Activated naive CD4-positive, alpha-beta T cell treated with anti-CD3 and anti-CD28 coated beads, Interleukin-2, amount 10 ng/mL, durations not matched to agents 7 days and 5 days (primary cell): ENCODE measurements at regions not wholly inside any gene's neighbourhood (a gene's known extent, or its start where the extent isn't known, plus 50 kb on each side); places are given as distances from the start of the nearest gene placed in this dataset.

ENCODE experiments used
- CTCF ChIA-PET: fragments of 350-600 bp; sonication (Branson Sonifier 250); formaldehyde crosslinking; loops from one replicate; lab custom pipeline; 2021; ENCODE audit warnings: antibody characterized with exemption; lab: Charles Lee
- DNase-seq: peaks from one replicate; pipeline ENCODE4 v3.0.0-alpha.2; 2020
- H3K27ac Mint-ChIP-seq: one replicate; pipeline ENCODE4 v1.8.0; 2021; ENCODE audit warnings: mild to moderate bottlenecking, moderate library complexity, mixed read lengths
- H3K27me3 Mint-ChIP-seq: one replicate; pipeline ENCODE4 v1.8.0; 2021; ENCODE audit warnings: mild to moderate bottlenecking, mixed read lengths
- H3K36me3 Mint-ChIP-seq: one replicate; pipeline ENCODE4 v1.8.0; 2021; ENCODE audit warnings: mixed read lengths
- H3K4me1 Mint-ChIP-seq: one replicate; pipeline ENCODE4 v1.8.0; 2021; ENCODE audit warnings: mixed read lengths
- H3K4me3 Mint-ChIP-seq: one replicate; pipeline ENCODE4 v1.8.0; 2021; ENCODE audit warnings: mild to moderate bottlenecking, moderate library complexity, mixed read lengths
- H3K9me3 Mint-ChIP-seq: one replicate; pipeline ENCODE4 v1.8.0; 2021; ENCODE audit warnings: mixed read lengths

DNA sequence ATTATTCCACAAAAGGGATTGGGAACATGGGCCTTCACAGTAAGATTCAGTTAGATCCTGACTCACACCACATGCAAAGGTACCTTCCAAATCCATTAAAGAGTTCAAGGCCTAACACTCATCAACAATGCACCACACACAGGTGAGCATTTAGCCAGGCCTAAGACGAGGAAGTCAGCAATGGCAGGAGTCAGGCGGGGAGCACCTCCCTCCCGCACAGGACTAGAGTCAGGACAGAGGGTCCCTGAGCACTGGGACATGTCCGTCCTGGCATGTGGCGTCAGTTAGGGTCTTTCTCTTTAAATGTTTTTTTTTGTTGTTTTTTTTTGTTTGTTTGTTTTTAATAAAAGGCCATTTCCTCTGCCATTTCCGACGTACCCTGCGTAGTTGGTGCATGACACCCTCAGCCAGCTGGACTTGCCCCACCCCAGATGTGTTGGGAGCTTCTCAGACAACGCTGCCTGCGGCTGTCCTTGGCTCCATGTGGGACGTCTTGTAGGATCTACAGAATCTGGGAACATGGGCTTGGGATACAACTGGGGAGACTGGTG lies 1458.6 kb downstream of the BRD1 start:
- H3K9me3 Mint-ChIP-seq: no peaks in the 10 kb centered on the region
- H3K36me3 Mint-ChIP-seq: no peaks in the 10 kb centered on the region
- DNase-seq: no peak
- H3K4me3 Mint-ChIP-seq: no peak overlapping the region
- H3K27me3 Mint-ChIP-seq: no peaks in the 10 kb centered on the region
- H3K4me1 Mint-ChIP-seq: no peaks in the 10 kb centered on the region
- CTCF ChIA-PET: no interaction called here
- H3K27ac Mint-ChIP-seq: no peak overlapping the region

DNA sequence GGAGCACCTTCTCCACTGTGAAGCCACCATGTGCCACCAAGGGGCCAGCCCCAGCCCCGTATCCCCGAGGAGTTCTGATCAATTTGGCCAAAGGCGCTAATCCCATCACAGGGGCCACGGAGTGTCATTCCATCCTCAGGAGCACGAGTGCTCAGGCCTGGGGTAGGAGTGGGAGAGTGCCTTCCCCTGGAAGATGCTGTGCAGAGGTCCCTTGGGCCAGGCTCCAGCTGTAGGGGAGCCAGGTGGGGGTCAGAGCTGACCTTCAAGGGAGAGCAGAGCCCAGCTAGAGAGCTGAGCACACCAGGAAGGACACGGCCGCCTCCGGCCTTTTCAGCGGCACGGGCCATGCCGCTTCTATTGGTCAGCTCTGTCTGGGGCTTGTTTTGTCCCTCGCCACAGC lies 1459.9 kb downstream of the BRD1 start:
- Mint-ChIP-seq H3K4me3 (no peak overlapping the region), H3K27me3 (no peaks in the 10 kb centered on the region), H3K9me3 (no peaks in the 10 kb centered on the region), H3K4me1 (no peaks in the 10 kb centered on the region), H3K27ac (no peak overlapping the region), H3K36me3 (no peaks in the 10 kb centered on the region)
- DNase-seq: no peak
- CTCF ChIA-PET: no interaction called here

DNA sequence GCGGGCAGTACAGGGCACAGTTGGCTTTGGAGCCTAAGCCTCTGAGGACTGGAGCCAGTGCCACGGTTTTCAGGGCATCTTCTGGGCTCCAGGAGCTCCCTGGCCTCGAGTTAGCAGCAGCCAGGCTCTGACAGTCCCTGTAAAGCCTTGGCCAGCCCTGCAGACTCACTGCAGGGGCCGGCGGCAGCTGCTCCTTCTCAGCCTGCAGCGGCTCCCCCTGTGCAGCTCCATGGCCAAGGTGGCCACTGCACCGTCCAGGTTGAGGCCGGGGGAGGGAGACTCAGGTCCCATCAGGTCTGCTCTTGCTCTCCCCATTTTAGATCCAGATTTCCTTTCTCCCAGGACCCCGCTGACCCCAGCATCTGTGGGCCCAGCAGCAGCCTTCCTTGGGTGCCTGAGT lies 1461.1 kb downstream of the BRD1 start:
- DNase-seq: no peak
- Mint-ChIP-seq H3K36me3 (no peaks in the 10 kb centered on the region), H3K27ac (no peak overlapping the region), H3K4me3 (no peak overlapping the region), H3K27me3 (no peaks in the 10 kb centered on the region), H3K4me1 (no peaks in the 10 kb centered on the region), H3K9me3 (no peaks in the 10 kb centered on the region)
- CTCF ChIA-PET: interaction anchor here (1.2 kb wide), 1 partner anchor 1079 kb away, joined by 3 read pairs; no protein-coding TSS in a partner anchor

DNA sequence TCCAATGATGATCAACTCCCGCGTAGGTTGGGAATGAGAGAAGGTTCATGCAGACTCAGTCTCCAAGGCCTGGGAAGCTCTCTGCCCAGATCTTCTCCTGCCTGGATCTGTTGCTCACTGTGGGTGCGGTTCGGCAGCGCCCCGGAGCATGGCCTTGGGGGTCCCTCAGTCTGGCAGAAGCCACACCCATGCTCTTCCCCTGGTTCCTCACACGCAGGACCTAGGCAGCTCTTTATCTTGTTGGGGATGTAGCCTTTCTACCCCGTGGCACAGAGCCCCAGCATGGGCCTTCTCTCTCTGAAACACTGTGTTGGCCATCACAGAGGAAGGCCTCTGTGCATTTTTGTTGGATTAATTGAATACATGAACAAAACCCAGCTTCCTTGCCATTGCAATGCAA lies 1461.6 kb downstream of the BRD1 start:
- DNase-seq: no peak
- H3K9me3 Mint-ChIP-seq: no peaks in the 10 kb centered on the region
- H3K36me3 Mint-ChIP-seq: no peaks in the 10 kb centered on the region
- H3K4me3 Mint-ChIP-seq: no peak overlapping the region
- H3K27ac Mint-ChIP-seq: no peak overlapping the region
- H3K27me3 Mint-ChIP-seq: no peaks in the 10 kb centered on the region
- no peaks in the 10 kb centered on the region for H3K4me1 Mint-ChIP-seq
- CTCF ChIA-PET: interaction anchor here (1.2 kb wide), 1 partner anchor 1079 kb away, joined by 3 read pairs; no protein-coding TSS in a partner anchor

DNA sequence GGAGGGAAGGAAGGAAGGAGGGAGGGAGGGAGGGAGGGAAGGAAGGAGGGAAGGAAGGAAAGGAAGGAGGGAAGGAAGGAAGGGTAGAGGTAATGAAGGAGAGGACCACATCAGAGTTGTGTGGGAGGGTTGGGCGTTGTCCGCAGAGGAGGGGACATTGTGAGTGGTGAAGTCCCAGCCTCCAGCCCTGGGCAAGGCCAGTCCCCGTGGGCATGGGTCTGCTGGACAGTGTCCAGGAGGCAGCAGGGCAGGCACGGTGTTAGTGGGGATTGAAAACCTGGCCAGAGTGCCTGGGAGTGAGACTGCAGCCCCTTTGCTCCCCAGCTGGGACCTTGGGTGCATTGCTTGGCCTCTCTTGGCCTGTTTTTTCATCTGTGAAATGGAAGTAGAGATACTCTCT lies 1462.3 kb downstream of the BRD1 start:
- no peak overlapping the region for H3K27ac Mint-ChIP-seq
- H3K4me1 Mint-ChIP-seq: no peaks in the 10 kb centered on the region
- H3K36me3 Mint-ChIP-seq: no peaks in the 10 kb centered on the region
- DNase-seq: no peak
- H3K9me3 Mint-ChIP-seq: no peaks in the 10 kb centered on the region
- no peaks in the 10 kb centered on the region for H3K27me3 Mint-ChIP-seq
- CTCF ChIA-PET: interaction anchor here (1.2 kb wide), 1 partner anchor 1078 kb away, joined by 3 read pairs; no protein-coding TSS in a partner anchor
- H3K4me3 Mint-ChIP-seq: no peak overlapping the region

DNA sequence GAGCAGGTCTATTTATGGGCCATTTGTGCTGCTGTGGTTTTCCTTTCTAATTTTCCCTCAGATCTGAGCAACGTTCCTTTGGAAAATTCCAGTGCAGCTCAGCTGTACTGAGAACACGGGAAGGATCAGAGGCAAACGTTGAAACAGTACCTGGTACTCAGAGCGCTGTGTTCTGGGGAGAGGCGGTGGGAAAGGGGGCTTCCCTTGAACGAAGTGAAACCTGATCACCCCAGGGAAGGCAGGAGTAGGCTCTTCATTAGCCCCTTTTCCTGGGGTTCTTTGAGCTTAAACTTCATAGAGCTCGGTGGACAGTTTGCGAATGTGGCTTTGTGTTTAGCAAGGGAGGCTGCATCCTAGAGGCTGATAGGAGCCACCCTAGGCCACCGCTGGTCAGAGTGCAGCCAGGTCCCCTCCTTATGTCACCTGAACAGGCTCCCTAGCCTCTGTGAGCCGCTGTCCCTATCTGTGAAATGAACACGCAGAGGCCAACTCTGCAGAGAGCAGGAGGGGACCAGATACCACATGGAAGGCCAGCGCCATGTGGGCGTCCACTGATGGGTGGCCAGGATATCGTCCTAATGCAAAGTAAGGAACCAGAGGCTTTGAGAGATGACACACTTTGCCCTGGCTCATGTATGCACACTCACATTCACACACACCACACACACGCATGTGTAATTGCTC lies 1464.8 kb downstream of the BRD1 start:
- H3K36me3 Mint-ChIP-seq: no peaks in the 10 kb centered on the region
- no peak overlapping the region for H3K4me3 Mint-ChIP-seq
- no peak for DNase-seq
- CTCF ChIA-PET: no interaction called here
- no peaks in the 10 kb centered on the region for H3K27me3 Mint-ChIP-seq
- H3K9me3 Mint-ChIP-seq: no peaks in the 10 kb centered on the region
- no peak overlapping the region for H3K27ac Mint-ChIP-seq
- H3K4me1 Mint-ChIP-seq: no peaks in the 10 kb centered on the region

DNA sequence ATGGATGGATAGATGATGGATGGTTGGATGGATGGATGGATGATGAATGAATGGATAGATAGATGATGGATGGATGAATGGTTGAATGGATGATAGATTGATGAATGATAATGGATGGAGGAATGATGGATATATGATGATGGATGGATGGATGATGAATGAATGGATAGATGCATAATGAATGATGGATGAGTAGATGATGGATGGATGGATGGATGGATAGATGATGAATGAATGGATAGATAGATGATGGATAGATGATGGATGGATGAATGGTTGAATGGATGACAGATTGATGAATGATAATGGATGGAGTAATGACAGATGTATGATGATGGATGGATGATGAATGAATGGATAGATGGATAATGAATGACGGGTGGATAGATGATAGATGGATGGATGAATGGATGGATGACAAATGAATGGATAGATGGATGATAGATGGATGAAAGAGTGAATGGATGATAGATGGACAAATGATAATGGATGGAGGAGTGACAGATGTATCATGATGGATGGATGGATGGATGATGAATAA lies 1466.5 kb downstream of the BRD1 start:
- no peaks in the 10 kb centered on the region for H3K36me3 Mint-ChIP-seq
- H3K27me3 Mint-ChIP-seq: no peaks in the 10 kb centered on the region
- no peak overlapping the region for H3K27ac Mint-ChIP-seq
- H3K4me1 Mint-ChIP-seq: no peaks in the 10 kb centered on the region
- H3K9me3 Mint-ChIP-seq: no peaks in the 10 kb centered on the region
- CTCF ChIA-PET: no interaction called here
- no peak for DNase-seq
- H3K4me3 Mint-ChIP-seq: no peak overlapping the region

DNA sequence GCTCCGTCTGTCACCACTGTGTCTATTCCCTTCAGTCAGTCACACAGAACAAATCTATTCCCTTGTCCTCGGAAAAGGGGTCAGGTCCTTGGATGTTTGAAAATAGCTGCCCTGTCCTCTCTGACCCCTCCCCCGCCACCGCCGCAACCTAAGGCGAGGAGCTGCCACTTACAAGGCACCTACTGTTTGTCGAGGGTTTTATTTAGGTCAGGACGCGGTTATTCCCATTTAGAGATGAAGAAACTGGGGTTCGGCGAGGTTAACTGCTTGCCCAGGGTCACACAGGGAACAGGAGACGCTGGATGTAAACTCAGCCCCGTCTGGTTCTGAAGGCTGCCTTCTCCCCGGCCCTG lies 1468.1 kb downstream of the BRD1 start:
- no peak for DNase-seq
- Mint-ChIP-seq H3K27me3 (no peaks in the 10 kb centered on the region), H3K36me3 (no peaks in the 10 kb centered on the region), H3K27ac (no peak overlapping the region), H3K4me1 (no peaks in the 10 kb centered on the region), H3K9me3 (no peaks in the 10 kb centered on the region), H3K4me3 (no peak overlapping the region)
- CTCF ChIA-PET: no interaction called here

DNA sequence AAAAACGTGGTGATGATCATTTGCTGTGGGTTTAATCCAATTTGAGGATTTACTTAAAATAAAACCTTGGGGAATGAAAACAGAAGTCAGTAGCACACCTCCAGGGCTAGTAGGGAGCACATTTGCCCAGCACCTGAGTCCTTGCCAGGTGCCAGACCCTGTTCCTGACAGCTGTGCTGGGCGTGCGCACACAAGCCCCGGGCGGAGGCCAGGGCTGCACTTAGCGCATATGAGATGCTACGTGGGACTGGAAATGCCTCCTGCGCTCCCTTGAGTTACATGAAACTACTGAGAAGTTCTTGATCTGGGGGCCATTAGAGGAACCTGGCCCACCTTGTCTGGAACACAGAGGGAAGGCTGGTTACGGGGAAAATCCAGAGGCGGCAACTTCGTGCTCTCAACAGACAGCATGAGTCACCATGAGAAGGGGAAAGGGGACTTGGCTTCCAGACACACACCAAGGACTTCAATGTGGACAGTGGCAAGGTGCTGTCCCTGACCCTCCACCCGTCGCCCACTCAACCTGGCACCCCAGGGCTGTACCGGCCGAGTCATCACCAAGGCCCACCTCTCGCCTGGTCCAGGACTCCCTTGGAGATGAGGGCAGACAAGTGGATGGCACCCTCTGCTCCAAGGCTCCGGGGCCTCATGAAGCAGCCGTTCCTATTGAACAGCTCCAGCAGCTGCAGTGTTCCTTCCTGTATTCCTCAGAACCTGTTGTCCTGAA lies 1468.6 kb downstream of the BRD1 start:
- no peak overlapping the region for H3K27ac Mint-ChIP-seq
- CTCF ChIA-PET: no interaction called here
- H3K36me3 Mint-ChIP-seq: no peaks in the 10 kb centered on the region
- no peaks in the 10 kb centered on the region for H3K27me3 Mint-ChIP-seq
- DNase-seq: no peak
- H3K9me3 Mint-ChIP-seq: no peaks in the 10 kb centered on the region
- H3K4me1 Mint-ChIP-seq: no peaks in the 10 kb centered on the region
- H3K4me3 Mint-ChIP-seq: no peak overlapping the region

DNA sequence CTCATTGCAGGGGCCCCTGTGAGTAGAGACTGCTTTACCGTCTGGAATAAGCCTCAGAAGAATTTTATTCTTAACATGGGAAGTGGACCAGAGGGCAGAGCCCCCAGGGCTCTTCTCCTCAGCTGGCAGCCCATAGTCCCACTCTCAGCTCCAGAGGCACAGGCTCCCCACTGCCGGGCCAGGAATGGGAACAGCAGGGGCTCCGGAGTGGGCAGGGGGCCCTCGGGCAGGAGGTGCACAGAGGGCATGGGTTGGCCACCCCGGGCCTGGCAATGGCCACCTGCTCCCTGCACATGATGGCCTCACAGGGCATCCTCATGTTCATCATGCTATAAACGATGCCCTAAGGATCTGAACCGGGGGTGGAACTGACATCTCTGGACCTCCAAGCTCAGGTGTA lies 1469.7 kb downstream of the BRD1 start:
- CTCF ChIA-PET: no interaction called here
- H3K27me3 Mint-ChIP-seq: no peaks in the 10 kb centered on the region
- H3K36me3 Mint-ChIP-seq: no peaks in the 10 kb centered on the region

DNA sequence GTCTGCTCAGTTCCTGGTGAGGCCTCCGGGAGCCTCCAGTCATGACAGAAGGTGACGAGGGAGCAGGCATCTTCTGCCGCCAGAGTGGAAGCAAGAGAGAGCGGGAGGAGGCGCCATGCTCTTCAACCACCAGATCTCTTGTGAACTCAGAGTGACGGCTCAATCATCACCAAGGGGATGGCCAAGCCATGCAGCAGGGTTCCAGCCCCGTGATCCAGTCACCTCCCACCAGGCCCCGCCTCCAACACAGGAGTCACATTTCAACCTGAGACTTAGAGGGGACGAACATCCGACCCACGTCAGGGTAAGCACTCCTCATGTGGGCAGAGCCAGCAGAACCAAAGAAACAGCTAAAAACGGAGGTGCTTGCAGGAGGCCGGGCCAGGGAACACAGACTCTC lies 1470.5 kb downstream of the BRD1 start:
- no peak overlapping the region for H3K4me3 Mint-ChIP-seq
- no peaks in the 10 kb centered on the region for H3K4me1 Mint-ChIP-seq
- no peaks in the 10 kb centered on the region for H3K27me3 Mint-ChIP-seq
- CTCF ChIA-PET: no interaction called here
- no peak for DNase-seq
- H3K27ac Mint-ChIP-seq: no peak overlapping the region
- H3K9me3 Mint-ChIP-seq: no peaks in the 10 kb centered on the region
- no peaks in the 10 kb centered on the region for H3K36me3 Mint-ChIP-seq

More for the DNA sequence above, 1469.7 kb downstream of the BRD1 start:
- H3K27ac Mint-ChIP-seq: no peak overlapping the region
- no peak overlapping the region for H3K4me3 Mint-ChIP-seq
- no peaks in the 10 kb centered on the region for H3K4me1 Mint-ChIP-seq
- DNase-seq: no peak
- no peaks in the 10 kb centered on the region for H3K9me3 Mint-ChIP-seq

DNA sequence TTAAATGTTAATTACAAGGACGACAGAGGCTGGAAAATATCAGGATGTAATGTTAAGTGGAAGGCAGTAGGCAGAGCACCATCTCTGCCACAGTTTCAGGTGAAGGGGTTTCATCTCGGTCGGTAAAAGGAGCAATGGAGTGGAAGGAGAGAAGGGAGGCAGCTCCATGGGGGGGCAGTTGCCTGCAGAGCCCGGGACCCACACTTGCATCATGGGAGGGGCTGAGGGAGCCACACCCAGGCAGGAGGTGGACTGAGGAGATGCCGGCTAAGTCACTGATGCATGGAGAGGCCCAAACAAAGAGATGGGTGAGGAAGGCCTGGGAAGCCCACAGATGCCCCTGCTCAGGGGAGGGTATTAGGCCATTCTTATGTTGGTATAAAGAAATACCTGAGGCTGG lies 1470.9 kb downstream of the BRD1 start:
- H3K27me3 Mint-ChIP-seq: no peaks in the 10 kb centered on the region
- CTCF ChIA-PET: no interaction called here
- H3K9me3 Mint-ChIP-seq: no peaks in the 10 kb centered on the region
- no peaks in the 10 kb centered on the region for H3K4me1 Mint-ChIP-seq
- no peak overlapping the region for H3K27ac Mint-ChIP-seq
- no peak overlapping the region for H3K4me3 Mint-ChIP-seq
- H3K36me3 Mint-ChIP-seq: no peaks in the 10 kb centered on the region
- DNase-seq: no peak

DNA sequence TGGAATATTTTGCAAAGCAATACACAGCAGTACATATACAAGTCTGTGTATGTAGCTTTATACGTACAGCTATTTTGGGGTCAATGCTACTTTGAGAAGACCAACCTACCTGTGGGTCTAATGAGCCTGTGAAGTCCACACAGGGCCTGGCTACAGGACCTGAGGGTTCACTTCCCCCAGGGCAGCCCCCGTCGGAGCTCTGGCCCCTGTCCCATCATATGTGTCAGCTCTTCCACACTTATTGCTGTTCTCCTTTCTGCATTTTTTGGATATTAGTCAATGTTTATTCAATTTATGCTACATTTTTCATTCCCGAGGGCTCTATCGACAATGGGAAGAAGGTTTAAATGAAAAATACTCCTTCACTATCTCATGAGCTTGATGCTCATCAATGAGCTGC lies 1473.6 kb downstream of the BRD1 start:
- Mint-ChIP-seq H3K9me3 (no peaks in the 10 kb centered on the region), H3K36me3 (no peaks in the 10 kb centered on the region), H3K4me3 (no peak overlapping the region), H3K27me3 (no peaks in the 10 kb centered on the region), H3K27ac (no peak overlapping the region), H3K4me1 (no peaks in the 10 kb centered on the region)
- CTCF ChIA-PET: no interaction called here
- no peak for DNase-seq

DNA sequence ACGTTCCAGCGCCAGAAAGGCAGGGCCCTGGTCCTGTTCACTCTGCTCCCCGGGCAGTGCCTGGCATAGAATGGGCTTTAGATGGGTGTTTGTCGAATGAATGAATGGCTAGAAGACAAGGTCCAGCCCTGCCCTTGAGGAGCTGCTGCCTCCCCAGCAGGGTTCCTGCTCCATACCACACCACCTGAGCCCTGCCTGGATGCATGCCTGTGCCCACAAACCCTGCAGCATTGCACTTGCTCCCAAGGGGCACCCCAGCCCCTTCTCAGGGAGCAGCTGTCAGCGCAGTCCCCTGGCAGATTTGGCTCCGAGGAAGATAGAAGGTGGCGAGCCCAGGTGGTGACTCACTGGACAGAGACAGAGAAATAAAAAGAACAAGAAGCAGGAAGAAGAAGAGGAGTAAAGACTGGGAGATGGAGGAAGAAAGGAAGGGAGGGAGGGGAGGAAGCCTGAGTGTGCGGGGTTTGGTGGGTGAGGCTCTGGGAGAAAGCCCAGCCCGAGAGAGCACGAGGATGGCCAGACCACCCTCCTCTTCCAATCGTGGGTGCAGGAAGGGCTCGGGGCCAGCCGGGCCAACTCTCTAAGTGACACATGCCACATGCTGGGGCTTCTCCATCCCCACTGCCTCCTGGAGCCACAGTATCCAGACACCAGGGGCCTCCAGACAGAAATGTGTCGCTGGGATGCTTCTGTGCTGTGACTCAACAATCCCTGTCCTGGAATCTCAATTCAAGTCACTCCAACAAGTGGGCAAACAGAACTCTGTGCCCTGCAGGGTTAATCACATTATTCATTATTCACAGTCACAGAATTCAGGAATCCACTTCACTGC lies 1474.3 kb downstream of the BRD1 start:
- Mint-ChIP-seq H3K9me3 (no peaks in the 10 kb centered on the region), H3K4me1 (no peaks in the 10 kb centered on the region), H3K27me3 (no peaks in the 10 kb centered on the region), H3K36me3 (no peaks in the 10 kb centered on the region), H3K27ac (no peak overlapping the region), H3K4me3 (no peak overlapping the region)
- CTCF ChIA-PET: no interaction called here
- DNase-seq: no peak
